PC-9 (cell line): ENCODE measurements at regions not wholly inside any gene's neighbourhood (a gene's known extent, or its start where the extent isn't known, plus 50 kb on each side); places are given as distances from the start of the nearest gene placed in this dataset.

Experiments used
- BruUV-seq: library from RNA; stranded (reverse); fragments of 400-500 nt; replicated peaks from 2 replicates; lab custom pipeline; 2021; lab: Mats Ljungman, UMichigan
- CTCF ChIA-PET: fragments of 300-600 bp; sonication (Branson Sonifier 250); formaldehyde crosslinking; loops from one replicate; lab custom pipeline; 2022; ENCODE audit warnings: antibody characterized with exemption; lab: Charles Lee
- POLR2A ChIA-PET: fragments of 300-600 bp; sonication (Branson Sonifier 250); formaldehyde crosslinking; loops from one replicate; lab custom pipeline; 2022; ENCODE audit warnings: antibody characterized with exemption; ENCODE audit not compliant: unreplicated experiment; lab: Charles Lee
- DNase-seq, 2 experiments: peaks; one replicate each; pipeline versions ENCODE4 v3.0.0 to v3.0.0-alpha.2; 2015 to 2022; ENCODE audit warnings: mixed read lengths in 1 of 2
- H2AFZ ChIP-seq: fragments of 200-600 bp; sonication (generic); 2 replicates; pipeline ENCODE4 v1.8.1; 2017; ENCODE audit warnings: antibody characterized with exemption
- H3F3A ChIP-seq: fragments of 200-600 bp; sonication (generic); 2 replicates; pipeline ENCODE4 v1.8.1; 2017; ENCODE audit warnings: antibody characterized with exemption, mild to moderate bottlenecking, low read depth; ENCODE audit not compliant: insufficient read depth
- H3K27ac ChIP-seq: fragments of 200-600 bp; sonication (generic); 2 replicates; pipeline ENCODE4 v1.6.1; 2016; ENCODE audit warnings: mixed run types
- H3K27me3 ChIP-seq: fragments of 200-600 bp; sonication (generic); 2 replicates; pipeline ENCODE4 v1.6.1; 2016; ENCODE audit warnings: low read depth, mixed run types; ENCODE audit not compliant: insufficient read depth
- H3K36me3 ChIP-seq: fragments of 200-600 bp; sonication (generic); 2 replicates; pipeline ENCODE4 v1.6.1; 2016; ENCODE audit warnings: low read depth, mixed run types
- H3K4me1 ChIP-seq: fragments of 200-600 bp; sonication (generic); replicated peaks from 2 replicates; pipeline ENCODE4 v1.6.1; 2016; ENCODE audit warnings: mixed run types; ENCODE audit not compliant: insufficient read depth
- H3K4me2 ChIP-seq: fragments of 200-600 bp; sonication (generic); 2 replicates; pipeline ENCODE4 v1.6.1; 2017; ENCODE audit warnings: mixed run types
- H3K4me3 ChIP-seq: fragments of 200-600 bp; sonication (generic); 2 replicates; pipeline ENCODE4 v1.6.1; 2016; ENCODE audit warnings: mixed run types
- H3K79me2 ChIP-seq: fragments of 200-600 bp; sonication (generic); 2 replicates; pipeline ENCODE4 v1.6.1; 2017; ENCODE audit warnings: low read depth, mixed run types
- H3K9me2 ChIP-seq: fragments of 200-600 bp; sonication (generic); 2 replicates; pipeline ENCODE4 v1.8.1; 2017; ENCODE audit warnings: mild to moderate bottlenecking; ENCODE audit not compliant: insufficient read depth
- H3K9me3 ChIP-seq: fragments of 200-600 bp; sonication (generic); 2 replicates; pipeline ENCODE4 v1.8.1; 2016; ENCODE audit warnings: low read depth; ENCODE audit not compliant: insufficient read depth
- H4K20me1 ChIP-seq: fragments of 200-600 bp; sonication (generic); 2 replicates; pipeline ENCODE4 v1.8.1; 2017; ENCODE audit not compliant: insufficient read depth
- EZH2 ChIP-seq: fragments of 200-600 bp; sonication (generic); IDR thresholded peaks from 2 replicates; pipeline ENCODE4 v1.8.0; 2017; ENCODE audit warnings: antibody characterized with exemption, low read depth
- intact Hi-C: fragments of 100-400 bp; cut with micrococcal nuclease; formaldehyde crosslinking; loops from one replicate; pipeline ENCODE4 v1.10.0; 2022; ENCODE audit not compliant: unreplicated experiment
- TF ChIP-seq, protein P1 (sequence below): fragments of 200-600 bp; sonication (generic); conservative IDR thresholded peaks from 2 replicates; pipeline ENCODE4 v1.6.1; 2017; ENCODE audit warnings: mixed run types, antibody characterized with exemption, mild to moderate bottlenecking, moderate library complexity

DNA sequence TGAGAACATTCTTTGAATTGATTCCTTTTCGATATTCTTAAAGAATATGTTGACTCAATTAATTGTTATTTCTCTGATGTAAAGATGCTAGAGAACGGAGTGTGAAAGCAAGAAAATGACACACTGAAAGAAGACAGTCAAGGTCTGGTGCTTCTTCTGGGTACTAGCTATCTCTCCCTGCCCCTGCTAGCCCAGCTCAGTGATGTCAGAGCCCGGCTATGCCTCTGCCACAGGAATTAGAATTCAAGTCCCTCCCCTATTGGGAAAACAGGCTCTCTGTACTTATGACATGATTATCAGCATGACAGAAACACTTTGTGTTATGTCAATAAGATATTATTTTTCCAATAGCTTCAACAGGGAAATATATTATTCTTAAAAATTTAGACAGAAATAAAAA, 252.4 kb downstream of the KCNC2 start:
- no peak for TF ChIP-seq EZH2
- TF ChIP-seq, protein P1, sequence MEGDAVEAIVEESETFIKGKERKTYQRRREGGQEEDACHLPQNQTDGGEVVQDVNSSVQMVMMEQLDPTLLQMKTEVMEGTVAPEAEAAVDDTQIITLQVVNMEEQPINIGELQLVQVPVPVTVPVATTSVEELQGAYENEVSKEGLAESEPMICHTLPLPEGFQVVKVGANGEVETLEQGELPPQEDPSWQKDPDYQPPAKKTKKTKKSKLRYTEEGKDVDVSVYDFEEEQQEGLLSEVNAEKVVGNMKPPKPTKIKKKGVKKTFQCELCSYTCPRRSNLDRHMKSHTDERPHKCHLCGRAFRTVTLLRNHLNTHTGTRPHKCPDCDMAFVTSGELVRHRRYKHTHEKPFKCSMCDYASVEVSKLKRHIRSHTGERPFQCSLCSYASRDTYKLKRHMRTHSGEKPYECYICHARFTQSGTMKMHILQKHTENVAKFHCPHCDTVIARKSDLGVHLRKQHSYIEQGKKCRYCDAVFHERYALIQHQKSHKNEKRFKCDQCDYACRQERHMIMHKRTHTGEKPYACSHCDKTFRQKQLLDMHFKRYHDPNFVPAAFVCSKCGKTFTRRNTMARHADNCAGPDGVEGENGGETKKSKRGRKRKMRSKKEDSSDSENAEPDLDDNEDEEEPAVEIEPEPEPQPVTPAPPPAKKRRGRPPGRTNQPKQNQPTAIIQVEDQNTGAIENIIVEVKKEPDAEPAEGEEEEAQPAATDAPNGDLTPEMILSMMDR = no peak
- DNase-seq = no peak
- H3K27ac ChIP-seq = no peak overlapping the region
- BruUV-seq = no TSS peak
- no peaks in the 10 kb centered on the region for H3K9me2 ChIP-seq
- H3K9me3 ChIP-seq = 0 out of 2 replicates have a peak, but pooled peaks cover 7% of the 10 kb centered on the region
- H4K20me1 ChIP-seq = no peaks in the 10 kb centered on the region
- CTCF ChIA-PET = no interaction called here
- no peaks in the 10 kb centered on the region for H3K36me3 ChIP-seq
- no peak overlapping the region for H3K4me2 ChIP-seq
- H2AFZ ChIP-seq = no peak overlapping the region
- POLR2A ChIA-PET = no interaction called here
- intact Hi-C loops = no loop called here
- H3F3A ChIP-seq = no peaks in the 10 kb centered on the region
- H3K79me2 ChIP-seq = no peaks in the 10 kb centered on the region
- H3K4me1 ChIP-seq = no peaks in the 10 kb centered on the region
- H3K27me3 ChIP-seq = no peaks in the 10 kb centered on the region
- H3K4me3 ChIP-seq = no peak overlapping the region

DNA sequence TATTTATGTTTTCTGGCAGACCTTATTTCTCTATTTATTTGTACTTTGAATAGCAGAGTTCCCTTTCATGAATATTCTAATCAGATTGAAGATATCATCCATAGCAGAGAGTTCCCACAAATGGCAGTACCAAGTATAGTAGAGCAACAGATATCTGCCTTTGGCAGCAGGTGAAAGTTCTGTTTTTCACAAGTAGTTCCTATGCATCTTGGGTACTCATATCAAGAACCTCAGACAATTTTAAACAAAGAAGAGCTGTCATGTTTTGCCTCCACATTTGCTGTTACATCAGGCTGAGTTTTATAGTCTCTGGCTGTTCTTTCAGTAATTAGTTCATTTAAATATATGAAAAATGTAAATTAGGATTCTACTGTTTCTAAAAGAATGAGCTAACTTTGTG, 252.0 kb downstream of the KCNC2 start:
- ChIA-PET POLR2A (no interaction called here), CTCF (no interaction called here)
- Histone ChIP-seq H3K9me3 (0 out of 2 replicates have a peak, but pooled peaks cover 7% of the 10 kb centered on the region), H3K36me3 (no peaks in the 10 kb centered on the region), H3K9me2 (no peaks in the 10 kb centered on the region), H3K4me3 (no peak overlapping the region), H3K27ac (no peak overlapping the region), H4K20me1 (no peaks in the 10 kb centered on the region), H3K4me1 (no peaks in the 10 kb centered on the region), H3K4me2 (no peak overlapping the region), H3K79me2 (no peaks in the 10 kb centered on the region), H3K27me3 (no peaks in the 10 kb centered on the region), H3F3A (no peaks in the 10 kb centered on the region), H2AFZ (no peak overlapping the region)
- BruUV-seq = no TSS peak
- intact Hi-C loops = no loop called here
- TF ChIP-seq EZH2 = no peak
- TF ChIP-seq, protein P1 = no peak
- DNase-seq = no peak

DNA sequence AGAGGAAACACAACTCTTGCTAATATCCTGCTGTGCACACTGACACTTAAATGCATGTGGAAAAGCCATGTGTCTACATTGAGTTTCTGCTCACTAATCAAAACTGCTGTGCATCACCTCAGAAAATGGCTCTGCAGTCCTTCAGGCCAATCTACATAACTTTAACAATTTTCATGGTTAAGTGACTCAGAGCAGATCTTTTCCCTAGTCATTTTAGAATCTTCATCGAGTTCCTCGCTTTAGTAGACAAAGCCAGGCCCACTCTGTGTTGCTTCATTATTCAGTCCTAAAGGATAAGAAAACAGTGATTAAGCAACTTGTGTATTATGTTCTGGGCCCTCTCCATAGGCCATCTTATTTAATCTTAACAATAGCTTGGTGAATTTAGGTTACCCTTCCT, 250.0 kb downstream of the KCNC2 start:
- intact Hi-C loops = no loop called here
- no TSS peak for BruUV-seq
- ChIA-PET CTCF (no interaction called here), POLR2A (no interaction called here)
- H4K20me1 ChIP-seq = no peaks in the 10 kb centered on the region
- no peaks in the 10 kb centered on the region for H3K4me1 ChIP-seq
- H3K9me3 ChIP-seq = 0 out of 2 replicates have a peak, but pooled peaks cover 7% of the 10 kb centered on the region
- H3K4me3 ChIP-seq = no peak overlapping the region
- no peaks in the 10 kb centered on the region for H3K27me3 ChIP-seq
- TF ChIP-seq, protein P1 = no peak
- TF ChIP-seq EZH2 = no peak
- no peak overlapping the region for H3K4me2 ChIP-seq
- no peaks in the 10 kb centered on the region for H3K79me2 ChIP-seq
- H2AFZ ChIP-seq = no peak overlapping the region
- no peaks in the 10 kb centered on the region for H3F3A ChIP-seq
- no peaks in the 10 kb centered on the region for H3K9me2 ChIP-seq
- no peak overlapping the region for H3K27ac ChIP-seq
- no peaks in the 10 kb centered on the region for H3K36me3 ChIP-seq
- no peak for DNase-seq
